HG03139 (cell line): ENCODE measurements at regions not wholly inside any gene's neighbourhood (a gene's known extent, or its start where the extent isn't known, plus 50 kb on each side); places are given as distances from the start of the nearest gene placed in this dataset.
"Not testable (repeated sequence)": the region's sequence is repeated elsewhere in the genome, so short reads cannot be mapped to it uniquely, and the experiment has no call there.

Source experiments
- ATAC-seq: cut with Tn5 transposase; IDR thresholded peaks from one replicate; pipeline ENCODE4 v1.9.1; 2021; ENCODE audit not compliant: unreplicated experiment

DNA sequence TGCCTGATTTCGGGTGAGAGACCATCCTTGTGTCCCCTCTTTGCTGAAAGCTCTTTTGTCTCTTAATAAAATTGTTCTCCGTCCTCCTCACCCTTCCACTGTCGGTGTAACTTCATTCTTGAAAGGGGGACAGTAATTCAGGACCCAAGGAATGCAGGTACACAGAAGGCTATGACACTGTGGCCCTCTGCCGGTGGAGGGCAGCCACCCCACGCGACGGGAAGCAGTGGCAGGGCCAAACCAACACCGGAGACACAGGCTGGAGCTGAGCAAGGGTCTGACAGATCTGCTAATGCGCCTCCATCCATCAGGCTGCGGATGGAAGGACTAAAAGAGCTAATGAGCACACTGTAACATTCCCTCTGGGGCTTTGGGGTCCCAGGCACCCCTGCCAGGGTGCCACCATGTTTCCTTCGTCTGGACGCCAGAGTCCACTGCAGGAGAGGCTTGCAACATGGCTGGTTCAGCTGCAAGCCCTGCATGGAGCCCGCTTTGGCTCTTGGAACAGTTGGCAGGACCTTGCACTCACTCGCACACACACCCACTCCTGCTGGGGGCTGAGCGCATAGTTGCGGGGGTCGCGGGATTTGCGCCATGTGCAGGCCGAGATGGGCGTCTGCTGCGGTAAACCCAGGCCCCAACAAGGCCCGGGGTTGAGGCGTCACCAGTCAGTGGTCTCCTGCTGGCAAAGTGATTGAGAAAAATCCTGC, 544.1 kb upstream of the CDH7 start:
- ATAC-seq = no peak

DNA sequence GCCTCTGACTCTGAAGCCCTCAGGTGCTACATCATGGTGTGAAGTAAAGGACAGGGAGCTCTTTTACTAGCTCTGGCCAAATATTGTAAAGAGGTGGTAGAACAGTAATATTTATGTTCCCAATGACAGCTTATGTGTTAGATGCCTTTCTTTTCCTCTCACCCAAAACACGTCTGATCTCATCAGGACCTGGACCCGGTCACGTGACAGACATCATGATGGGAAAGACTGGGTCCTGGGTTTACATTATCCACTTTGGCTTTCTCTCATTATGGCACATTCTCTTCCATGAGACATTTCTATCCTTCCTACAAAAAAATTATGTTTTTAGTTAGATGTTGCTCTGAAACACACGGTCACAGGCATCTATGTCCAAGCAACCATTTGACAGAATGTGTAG, 548.7 kb upstream of the CDH7 start:
- no peak for ATAC-seq

DNA sequence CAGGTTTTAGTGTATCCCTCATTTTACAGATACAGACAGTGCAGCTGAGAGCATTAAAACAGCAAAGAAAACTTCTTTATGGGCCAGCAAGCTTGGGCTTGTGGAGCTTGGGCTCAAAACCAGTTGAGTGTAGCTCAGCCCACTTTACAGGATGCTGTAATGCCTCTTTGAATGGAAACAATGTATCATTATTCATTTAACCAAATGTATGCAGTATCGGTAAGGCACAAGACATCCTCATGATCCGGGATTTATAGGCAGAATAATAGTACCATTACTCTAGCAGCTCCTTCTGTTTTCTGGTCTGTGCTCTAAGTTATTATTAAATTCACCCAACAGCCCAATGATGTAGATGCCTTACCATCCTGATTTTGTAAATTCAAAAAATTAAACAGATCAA, 575.1 kb upstream of the CDH7 start:
- no peak for ATAC-seq

DNA sequence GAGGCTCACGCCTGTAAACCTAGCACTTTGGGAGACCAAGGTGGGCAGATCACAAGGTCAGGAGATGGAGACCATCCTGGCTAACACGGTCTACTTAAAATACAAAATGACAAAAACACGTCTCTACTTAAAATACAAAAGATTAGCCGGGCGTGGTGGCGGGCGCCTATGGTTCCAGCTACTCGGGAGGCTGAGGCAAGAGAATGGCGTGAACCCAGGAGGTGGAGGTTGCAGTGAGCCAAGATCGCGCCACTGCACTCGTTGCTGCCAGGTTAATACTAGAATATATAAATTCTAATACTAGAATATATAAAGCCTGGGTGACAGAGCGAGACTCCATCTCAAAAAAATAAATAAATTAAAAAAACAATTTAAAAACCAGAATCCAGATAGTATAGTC, 588.7 kb upstream of the CDH7 start:
- ATAC-seq = not testable (repeated sequence)

DNA sequence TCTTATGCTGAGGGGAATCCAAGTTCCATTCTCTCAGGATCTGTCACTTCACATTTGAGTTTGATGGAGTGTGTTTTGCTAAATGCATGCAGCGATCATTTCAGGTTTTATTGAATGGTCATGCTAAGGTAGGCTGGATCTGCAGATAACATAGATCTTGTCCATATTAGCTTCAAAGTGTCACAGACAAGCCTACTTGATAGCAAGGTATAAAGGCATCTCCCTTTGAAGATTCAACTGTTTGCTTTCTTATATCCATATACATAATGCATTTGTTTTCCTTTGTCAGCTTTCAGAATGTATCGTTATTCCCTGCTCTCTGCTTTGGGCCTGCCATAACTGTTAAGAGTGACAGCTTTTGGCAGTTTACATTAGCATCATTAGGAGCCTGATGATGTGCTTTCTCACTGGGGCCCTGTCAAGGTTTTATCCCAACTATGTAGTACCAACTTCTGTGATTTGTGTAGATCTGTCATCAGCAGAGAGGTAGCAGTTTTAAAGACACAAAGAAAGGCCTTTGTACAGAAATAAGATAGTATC, 604.3 kb upstream of the CDH7 start:
- ATAC-seq = no peak

DNA sequence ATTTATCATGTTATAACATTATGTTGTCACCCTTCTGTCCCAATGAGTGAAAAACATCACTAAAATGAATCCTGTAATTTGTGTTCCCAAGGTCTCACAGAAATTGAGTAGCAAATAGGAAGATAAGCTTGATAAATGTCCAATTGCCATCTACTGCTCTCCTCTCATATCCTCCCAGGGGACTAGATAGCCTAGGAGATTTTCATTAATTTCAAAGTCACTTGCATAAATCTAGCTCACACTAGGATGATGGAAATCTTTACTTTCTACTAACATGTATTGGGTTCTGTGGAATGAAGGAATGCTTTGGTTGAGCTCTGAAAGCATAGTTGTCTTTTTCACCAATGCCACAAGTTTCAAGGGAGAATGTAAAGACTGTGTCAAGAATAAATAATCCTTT, 605.5 kb upstream of the CDH7 start:
- ATAC-seq = no peak

DNA sequence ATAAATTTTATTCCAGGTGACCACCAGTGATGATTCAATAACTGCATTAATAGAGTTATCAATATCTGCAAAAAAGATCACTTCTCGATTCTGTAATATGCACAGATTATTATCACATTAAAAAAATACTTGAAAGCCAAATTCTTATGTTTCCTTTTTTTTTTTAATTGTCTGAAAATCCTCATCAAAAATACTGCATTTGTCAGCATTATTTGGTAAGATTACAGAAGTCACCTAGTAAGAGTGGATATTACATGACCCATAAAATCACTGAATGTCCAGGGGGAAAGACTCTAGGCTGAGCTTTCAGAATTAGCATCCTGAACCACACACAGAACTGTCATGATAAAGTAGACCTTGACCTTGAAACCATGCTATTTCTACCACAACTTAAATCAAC, 617.2 kb upstream of the CDH7 start:
- no peak for ATAC-seq

DNA sequence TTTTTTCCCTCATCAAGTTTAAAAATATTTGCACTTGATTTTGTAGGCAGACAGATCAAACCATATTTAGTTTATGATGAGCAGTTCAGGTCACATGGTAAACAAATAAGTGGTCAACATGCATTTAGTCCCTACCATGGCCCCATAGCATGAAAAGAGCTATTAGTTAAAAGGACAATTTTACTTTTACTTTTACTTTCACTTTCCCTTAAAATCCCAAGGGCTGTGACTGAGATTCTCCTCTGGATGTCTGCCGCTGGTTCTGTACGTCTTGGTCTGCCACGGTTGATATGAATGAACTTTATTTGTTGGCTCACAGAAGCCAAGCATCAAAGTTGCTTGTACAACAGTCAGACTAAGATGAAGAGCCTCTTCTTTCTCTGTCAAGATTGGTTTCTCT, 626.2 kb upstream of the CDH7 start:
- ATAC-seq = no peak

DNA sequence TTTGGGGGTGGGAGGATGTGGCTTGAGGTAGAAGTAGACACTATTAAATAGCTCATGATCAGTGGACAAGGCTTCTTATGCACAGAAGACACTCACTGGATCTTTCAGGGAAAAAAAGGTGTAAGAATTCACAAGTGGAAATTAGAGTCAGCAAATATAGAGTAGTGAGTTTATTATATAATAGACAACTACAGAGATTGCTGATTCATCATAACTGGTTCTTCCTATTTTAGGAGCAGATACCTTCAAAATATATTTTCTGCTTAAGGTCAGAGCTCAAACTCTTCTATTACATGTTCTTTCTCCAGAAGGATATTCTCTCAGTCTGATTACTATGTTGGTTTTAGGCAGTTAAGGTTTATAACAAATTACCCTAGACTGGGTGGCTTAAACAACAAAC, 646.9 kb upstream of the CDH7 start:
- no peak for ATAC-seq

DNA sequence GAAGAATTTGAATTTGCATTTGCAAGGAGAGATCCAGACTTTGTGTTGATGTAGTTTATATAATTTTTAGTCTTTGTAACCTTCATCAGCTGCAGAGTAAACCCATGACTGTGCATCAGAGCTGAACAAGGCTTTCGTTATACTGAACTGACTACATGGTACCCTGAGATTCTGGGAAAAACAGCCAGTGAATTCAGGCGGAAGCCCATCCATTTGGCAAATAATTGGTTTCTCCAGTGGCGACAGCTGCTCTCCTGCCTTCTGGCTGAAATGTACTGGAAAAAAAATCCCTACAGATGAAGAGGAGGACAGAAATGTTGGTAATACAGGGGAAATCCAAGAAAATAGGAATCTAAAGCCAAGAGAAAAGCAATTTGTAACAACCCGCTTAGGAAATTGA, 657.5 kb upstream of the CDH7 start:
- ATAC-seq = no peak

DNA sequence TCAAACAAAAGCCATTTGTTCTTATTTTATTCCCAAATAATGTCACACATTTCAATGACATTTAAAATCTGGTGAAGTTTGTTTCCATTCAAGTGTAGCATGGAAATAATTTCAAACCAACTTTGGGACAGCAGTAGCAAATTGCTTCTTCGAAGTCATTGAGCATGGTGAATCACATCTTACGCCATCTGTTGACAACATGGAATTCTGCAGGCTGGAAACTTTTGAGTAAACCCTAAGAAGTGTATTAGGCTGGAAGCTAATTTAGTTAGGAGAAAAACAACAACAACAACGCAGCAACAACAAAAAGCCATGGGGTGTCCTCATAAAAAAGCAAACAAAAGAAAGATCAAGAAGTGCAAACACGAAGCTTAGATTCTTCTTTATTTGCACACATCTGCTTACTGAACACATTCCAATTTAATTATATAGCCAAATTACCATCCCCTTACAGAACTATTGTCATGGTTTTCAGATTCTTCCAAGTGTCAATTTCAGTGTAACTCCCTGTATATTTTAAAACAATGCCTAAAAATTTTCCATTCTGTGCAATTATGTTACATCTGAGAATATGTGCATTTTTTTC, 659.0 kb upstream of the CDH7 start:
- no peak for ATAC-seq

DNA sequence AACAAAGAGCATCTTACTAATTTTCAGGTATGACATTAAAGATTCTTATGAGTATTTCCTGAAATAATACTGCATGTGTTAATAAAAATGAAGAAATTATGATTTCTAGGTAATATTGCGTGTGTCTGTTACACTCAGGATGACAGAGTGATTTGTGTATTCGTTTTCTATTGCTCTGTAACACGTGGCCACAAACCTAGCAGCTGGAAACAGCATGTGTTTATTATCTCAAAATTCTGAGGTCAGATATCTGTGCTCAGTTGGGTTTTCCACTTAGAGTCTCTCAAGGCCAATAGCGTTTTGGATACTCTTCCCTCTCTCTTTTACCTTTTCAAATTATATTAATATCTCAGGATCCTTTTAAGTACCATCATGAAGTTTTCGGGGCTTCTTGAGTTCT, 667.9 kb upstream of the CDH7 start:
- ATAC-seq = no peak

DNA sequence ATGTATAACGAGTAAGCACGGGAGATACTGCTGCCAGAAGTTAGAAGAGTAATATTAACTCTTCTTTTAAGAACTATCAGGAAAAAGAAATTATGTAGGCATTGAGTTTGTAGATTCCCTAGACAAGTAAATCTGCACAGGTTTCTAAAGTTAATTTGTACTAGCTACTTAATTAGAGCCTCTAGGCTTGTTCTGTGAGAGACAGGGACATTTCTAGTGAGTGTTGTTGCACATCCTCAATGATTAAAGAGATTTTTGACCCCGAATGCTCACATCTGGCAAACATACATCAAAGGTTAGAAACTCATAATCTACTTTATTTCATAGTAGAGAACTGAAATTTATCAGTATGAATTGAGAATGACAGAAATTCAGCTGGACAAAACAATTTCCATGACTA, 669.0 kb upstream of the CDH7 start:
- ATAC-seq = no peak

DNA sequence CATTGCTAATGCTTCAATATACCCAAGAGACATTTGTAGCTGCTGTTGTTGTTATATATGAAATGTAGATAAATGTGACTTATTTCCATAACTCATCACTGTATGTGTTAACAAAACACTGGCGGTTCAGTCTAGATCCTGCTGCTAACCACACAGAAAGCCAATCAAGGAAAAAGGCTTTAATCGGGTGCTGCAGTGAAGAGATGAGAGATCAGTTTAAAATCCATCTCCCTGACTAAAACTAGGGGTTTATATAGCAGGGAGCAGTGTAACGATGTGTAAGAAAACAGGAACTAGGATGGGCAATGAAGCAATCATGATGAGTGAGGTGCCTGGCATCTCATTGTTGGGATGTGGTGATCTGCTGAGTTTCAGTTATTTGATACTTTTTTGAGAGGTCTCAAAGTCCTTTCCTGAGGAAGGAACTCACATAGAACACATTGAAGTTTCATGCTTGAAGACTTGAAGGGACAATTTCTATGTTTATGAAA, 677.7 kb upstream of the CDH7 start:
- ATAC-seq = no peak

DNA sequence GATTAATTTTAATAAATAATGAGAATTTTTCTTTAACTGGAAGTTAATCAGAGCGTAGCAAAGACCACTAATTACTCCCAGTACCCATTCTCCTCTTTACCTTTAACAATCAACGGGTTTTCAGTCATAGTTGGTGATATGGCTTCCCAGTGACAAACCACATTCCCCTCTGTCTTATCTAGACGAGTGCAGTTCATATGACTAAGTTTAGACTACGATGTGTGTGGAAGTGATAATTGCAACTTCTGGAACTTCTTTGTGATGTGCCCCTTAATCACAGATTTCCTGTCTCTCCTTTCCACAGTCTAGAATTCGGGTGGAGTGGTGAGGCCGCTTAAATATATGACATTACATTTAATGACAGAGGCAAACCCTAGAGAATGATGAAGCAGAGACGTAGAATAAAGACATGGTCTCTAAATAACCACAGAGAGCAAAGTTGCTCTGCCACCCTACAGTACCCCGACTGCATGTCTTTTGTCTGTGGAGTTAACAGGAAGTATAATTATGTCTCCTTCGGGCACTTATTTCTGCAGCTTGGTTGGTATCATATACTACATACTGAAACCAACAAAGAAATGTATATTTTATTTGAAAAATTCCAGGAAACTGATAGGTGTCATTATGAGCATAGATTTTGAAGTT, 693.3 kb upstream of the CDH7 start:
- no peak for ATAC-seq

DNA sequence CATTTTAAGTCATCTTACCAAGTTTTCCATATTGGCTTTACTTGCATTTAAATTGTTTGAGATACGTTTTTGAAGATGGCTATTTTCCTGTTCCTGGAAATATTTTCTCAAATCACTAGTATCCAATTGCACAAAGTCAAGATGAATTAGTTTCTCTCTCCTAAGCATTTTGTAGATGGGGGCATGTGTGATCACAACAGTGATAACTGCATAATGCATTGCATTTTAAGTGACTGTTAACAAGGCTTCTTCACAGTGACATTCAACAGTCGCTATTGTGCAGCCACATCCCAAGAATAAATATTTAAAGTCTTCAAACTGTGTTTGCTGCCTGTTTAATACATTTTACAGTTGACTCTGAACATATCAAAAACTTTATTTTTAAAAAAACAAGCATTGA, 694.2 kb upstream of the CDH7 start:
- no peak for ATAC-seq

DNA sequence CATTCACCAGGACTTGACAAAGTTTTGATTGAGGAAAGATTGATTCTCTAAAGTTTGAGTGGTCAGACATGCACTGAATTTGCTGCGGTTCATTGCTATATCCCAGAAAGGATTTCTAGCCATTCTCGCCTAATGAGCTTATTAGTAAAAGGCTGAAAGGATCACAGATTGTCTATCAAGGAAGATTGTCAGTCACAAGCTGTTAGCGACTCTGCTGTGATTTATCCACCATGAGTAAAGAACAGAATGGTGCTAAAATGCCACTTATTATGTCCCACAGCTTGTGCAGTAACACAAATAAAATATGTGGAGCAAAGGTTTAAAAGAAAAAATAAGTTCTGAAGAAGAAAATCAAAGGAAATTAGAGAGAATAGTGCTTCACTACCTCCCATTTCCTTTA, 701.2 kb upstream of the CDH7 start:
- ATAC-seq = no peak

DNA sequence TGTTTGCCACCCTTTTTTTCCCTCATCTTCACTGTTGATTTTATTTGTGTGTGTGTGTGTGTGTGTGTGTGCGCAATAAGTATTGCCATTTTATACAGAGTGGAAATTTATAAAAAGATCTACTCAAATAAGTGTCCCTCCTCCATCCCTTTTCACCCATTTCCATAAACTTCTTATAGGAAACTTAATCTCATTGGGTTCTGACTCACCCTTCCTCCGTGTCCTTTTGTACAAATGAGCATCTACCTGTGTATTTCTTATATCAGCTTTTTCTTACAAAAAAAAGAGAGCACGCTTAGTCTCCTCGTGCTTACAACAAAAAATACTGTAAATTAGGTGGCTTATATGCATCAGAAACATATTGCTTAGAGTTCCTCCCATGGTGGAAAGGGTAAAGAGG, 711.2 kb upstream of the CDH7 start:
- ATAC-seq = no peak

DNA sequence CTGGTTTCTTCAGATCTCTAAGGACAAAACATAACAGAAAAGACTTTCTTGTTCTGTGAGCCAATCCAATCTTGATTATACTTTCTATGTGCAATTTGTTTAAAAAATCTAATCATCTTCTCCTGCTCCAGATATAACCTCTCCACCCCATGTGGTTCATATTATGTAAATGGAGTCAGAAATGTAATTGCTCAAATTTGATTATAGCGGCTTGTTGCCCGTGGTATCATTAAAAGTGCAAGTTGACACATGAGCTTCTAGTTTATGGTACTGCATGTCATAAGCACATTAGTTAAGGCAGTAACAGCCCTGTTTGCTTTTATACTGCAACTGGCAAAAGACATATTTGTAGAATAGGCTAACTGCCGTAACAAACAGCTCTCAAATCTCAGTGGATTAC, 715.1 kb upstream of the CDH7 start:
- no peak for ATAC-seq

DNA sequence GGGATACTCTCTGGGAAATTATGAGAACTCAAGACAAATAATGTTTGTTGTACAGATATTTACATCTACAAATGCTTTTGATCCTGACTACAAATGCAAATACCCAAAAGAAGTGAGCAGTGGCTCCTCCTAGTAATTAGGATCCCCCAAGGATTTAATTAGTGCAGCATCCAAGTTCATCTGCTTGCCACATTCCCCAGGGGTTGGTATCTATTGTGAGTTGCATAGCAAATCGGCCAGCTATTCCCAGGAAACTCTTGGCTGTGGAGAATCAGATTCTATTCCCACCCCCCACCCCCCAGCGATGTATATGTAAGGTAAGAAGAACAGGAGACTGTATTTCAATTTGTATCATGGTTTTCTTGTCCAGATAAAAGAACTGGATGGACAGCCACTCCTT, 725.1 kb upstream of the CDH7 start:
- no peak for ATAC-seq

DNA sequence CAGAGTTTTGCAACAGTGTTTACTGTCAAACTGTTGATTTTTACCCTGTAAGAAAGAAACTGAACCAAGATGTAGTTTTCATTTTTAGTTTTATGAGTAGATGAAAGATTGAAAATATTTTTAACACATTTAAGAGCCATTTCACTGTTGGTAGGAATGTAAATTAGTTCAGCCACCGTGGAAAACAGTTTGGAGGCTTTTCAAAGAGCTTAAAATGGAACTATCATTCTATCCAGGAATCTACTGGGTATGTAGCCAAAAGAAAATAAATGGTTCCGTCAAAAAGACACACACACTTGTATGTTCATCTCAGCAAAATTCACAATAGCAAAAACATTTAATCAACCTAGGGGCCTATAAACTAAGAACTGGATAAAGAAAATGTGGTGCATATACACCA, 729.8 kb upstream of the CDH7 start:
- ATAC-seq = no peak

DNA sequence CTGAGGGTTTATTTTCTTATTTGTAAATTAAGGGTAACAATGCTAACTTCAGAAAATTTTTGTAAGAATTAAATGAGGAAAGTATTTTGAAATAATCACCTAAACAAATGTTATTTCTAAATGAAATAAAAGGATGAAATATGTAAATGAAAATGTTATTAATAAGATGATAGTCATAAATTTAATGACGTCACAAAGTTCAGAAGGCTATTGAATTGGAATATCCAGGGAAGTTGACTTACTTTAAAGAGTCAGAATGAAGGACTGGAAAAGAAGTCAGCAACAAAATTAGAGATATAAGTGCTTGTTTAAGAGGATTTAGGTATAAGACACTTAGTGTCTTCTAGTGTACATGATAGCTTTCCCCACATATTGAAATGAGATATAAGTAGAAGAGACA, 732.6 kb upstream of the CDH7 start:
- ATAC-seq = no peak
